ENCODE measurements at regions not wholly inside any gene's neighbourhood (a gene's known extent, or its start where the extent isn't known, plus 50 kb on each side); places are given as distances from the start of the nearest gene placed in this dataset.

- no peaks in the 10 kb centered on the region for H3K36me3 ChIP-seq
- no peaks in the 10 kb centered on the region for H3K27me3 ChIP-seq
- TF ChIP-seq CTCF (IDR thresholded peaks at IDR 0.05; ENCODE audit: low read depth, low read length), result no peak
- H3K4me3 ChIP-seq, result no peak overlapping the region
- H3K4me1 ChIP-seq (ENCODE audit: low read depth), result no peaks in the 10 kb centered on the region
- no peaks in the 10 kb centered on the region for H3K9me3 ChIP-seq (ENCODE audit: low read depth)
- DNase-seq (ENCODE audit: low read depth in 1 of 2, low spot score in 1 of 2), result no peak
- H3K27ac ChIP-seq, result no peak overlapping the region
Measured at GRCh38 chr10:120705309-120705708, 145.9 kb upstream of the WDR11 start.

GRCh38 chr10:120710076-120710475 is 141.1 kb upstream of the WDR11 start:
- Histone ChIP-seq H3K36me3 (no peaks in the 10 kb centered on the region), H3K4me1 (ENCODE audit: low read depth) (no peaks in the 10 kb centered on the region), H3K4me3 (no peak overlapping the region), H3K9me3 (ENCODE audit: low read depth) (no peaks in the 10 kb centered on the region), H3K27ac (no peak overlapping the region), H3K27me3 (no peaks in the 10 kb centered on the region)
- no peak for DNase-seq (ENCODE audit: low read depth in 1 of 2, low spot score in 1 of 2)
- TF ChIP-seq CTCF (IDR thresholded peaks at IDR 0.05; ENCODE audit: low read depth, low read length), result no peak

- TF ChIP-seq CTCF (IDR thresholded peaks at IDR 0.05; ENCODE audit: low read depth, low read length), result no peak
- Histone ChIP-seq H3K36me3 (no peaks in the 10 kb centered on the region), H3K27me3 (no peaks in the 10 kb centered on the region), H3K4me3 (no peak overlapping the region), H3K27ac (no peak overlapping the region), H3K9me3 (ENCODE audit: low read depth) (no peaks in the 10 kb centered on the region), H3K4me1 (ENCODE audit: low read depth) (no peaks in the 10 kb centered on the region)
- no peak for DNase-seq (ENCODE audit: low read depth in 1 of 2, low spot score in 1 of 2)
Measured at GRCh38 chr10:120711860-120712259, 139.3 kb upstream of the WDR11 start.

- H3K27ac ChIP-seq, result no peak overlapping the region
- H3K9me3 ChIP-seq (ENCODE audit: low read depth), result no peaks in the 10 kb centered on the region
- TF ChIP-seq CTCF (IDR thresholded peaks at IDR 0.05; ENCODE audit: low read depth, low read length), result no peak
- no peaks in the 10 kb centered on the region for H3K4me1 ChIP-seq (ENCODE audit: low read depth)
- H3K4me3 ChIP-seq, result no peak overlapping the region
- H3K27me3 ChIP-seq, result no peaks in the 10 kb centered on the region
- no peak for DNase-seq (ENCODE audit: low read depth in 1 of 2, low spot score in 1 of 2)
- no peaks in the 10 kb centered on the region for H3K36me3 ChIP-seq
Measured at GRCh38 chr10:120713573-120714205, 137.5 kb upstream of the WDR11 start.

GRCh38 chr10:120715171-120715570 is 136.0 kb upstream of the WDR11 start:
- DNase-seq (ENCODE audit: low read depth in 1 of 2, low spot score in 1 of 2), result no peak
- H3K4me3 ChIP-seq, result no peak overlapping the region
- no peak for TF ChIP-seq CTCF (IDR thresholded peaks at IDR 0.05; ENCODE audit: low read depth, low read length)
- no peak overlapping the region for H3K27ac ChIP-seq
- no peaks in the 10 kb centered on the region for H3K36me3 ChIP-seq
- no peaks in the 10 kb centered on the region for H3K9me3 ChIP-seq (ENCODE audit: low read depth)
- H3K27me3 ChIP-seq, result no peaks in the 10 kb centered on the region
- H3K4me1 ChIP-seq (ENCODE audit: low read depth), result no peaks in the 10 kb centered on the region

Data from cardiac muscle cell (in vitro differentiated cells and primary cell).